Lung (tissue), 11 donors: ENCODE measurements at regions not wholly inside any gene's neighbourhood (a gene's known extent, or its start where the extent isn't known, plus 50 kb on each side); places are given as distances from the start of the nearest gene placed in this dataset.

Experiments used
- ATAC-seq: fragments of 200-7000 bp; cut with Tn5 transposase; one replicate; pipeline ENCODE4 v1.9.1; 2020; ENCODE audit warnings: moderate number of reproducible peaks; ENCODE audit not compliant: insufficient read depth, low FRiP score
- DNase-seq, 3 donors: peaks; one replicate each; pipeline ENCODE4 v3.0.0-alpha.2; 2013 to 2017
- H3K27ac ChIP-seq, 2 donors: one replicate each; pipeline ENCODE4 v1.5.1; 2013; ENCODE audit warnings: mild to moderate bottlenecking in 2 of 2, moderate library complexity in 2 of 2, control low read depth in 1 of 2, inconsistent platforms in 1 of 2, low read depth in 1 of 2, low read length in 1 of 2
- H3K27me3 ChIP-seq, 3 donors: one replicate each; pipeline ENCODE4 v1.5.1; 2013; ENCODE audit warnings: low read length in 2 of 3; ENCODE audit not compliant: control insufficient read depth in 3 of 3, insufficient read depth in 3 of 3
- H3K36me3 ChIP-seq, 4 donors: one replicate each; pipeline ENCODE4 v1.5.1; 2013; ENCODE audit warnings: low read length in 4 of 4, mild to moderate bottlenecking in 1 of 4, moderate library complexity in 1 of 4; ENCODE audit not compliant: control insufficient read depth in 4 of 4, insufficient read depth in 4 of 4
- H3K4me1 ChIP-seq, 5 donors: one replicate each; pipeline ENCODE4 v1.5.1; 2013; ENCODE audit warnings: low read length in 5 of 5, mild to moderate bottlenecking in 2 of 5, moderate library complexity in 1 of 5; ENCODE audit not compliant: control insufficient read depth in 5 of 5, insufficient read depth in 5 of 5
- H3K4me3 ChIP-seq: one replicate; pipeline ENCODE4 v1.5.1; 2013; ENCODE audit warnings: mild to moderate bottlenecking, control low read depth, moderate library complexity
- H3K9ac ChIP-seq, 2 donors: one replicate each; pipeline ENCODE4 v1.5.1; 2013; ENCODE audit warnings: low read length in 2 of 2, control low read depth in 1 of 2; ENCODE audit not compliant: insufficient read depth in 1 of 2
- H3K9me3 ChIP-seq, 4 donors: one replicate each; pipeline ENCODE4 v1.5.1; 2013; ENCODE audit warnings: low read length in 3 of 4, mild to moderate bottlenecking in 1 of 4, moderate library complexity in 1 of 4; ENCODE audit not compliant: control insufficient read depth in 4 of 4, insufficient read depth in 3 of 4
- WGBS, 2 donors: extraction: QIAGEN DNeasy Blood & Tissue Kit; methylation state at CpG; one replicate each; pipeline ENCODE4 v1.1.7; 2013; 5-methylcytosine and 5-hydroxymethylcytosine counted together
- TF ChIP-seq, protein P1 (sequence below): IDR thresholded peaks from 2 replicates; pipeline ENCODE4 v1.5.1; 2012; ENCODE audit warnings: mild to moderate bottlenecking; ENCODE audit errors: control extremely low read depth, extremely low read depth
- donor health status: control.
- donor health status: control.
- donor health status: Bipolar disorder and iron deficiency.
- donor health status: healthy.
- donor health status: DM: yes; HTN: yes; CAD: no.

- no peak overlapping the region for H3K27ac ChIP-seq
- DNase-seq = no peak
- H3K36me3 ChIP-seq = no peaks in the 10 kb centered on the region
- 69 to 74% methylated on average over 18 of the region's 18 CpGs for WGBS, 2 donors
- H3K9ac ChIP-seq = no peak overlapping the region
- no peak for ATAC-seq
- no peaks in the 10 kb centered on the region for H3K9me3 ChIP-seq
- peaks cover 0 to 10% (median 0%) of the 10 kb centered on the region in 5 donors for H3K4me1 ChIP-seq
- no peak overlapping the region for H3K4me3 ChIP-seq
- peaks cover 0 to 8% (median 0%) of the 10 kb centered on the region in 3 donors for H3K27me3 ChIP-seq
- TF ChIP-seq, protein P1, sequence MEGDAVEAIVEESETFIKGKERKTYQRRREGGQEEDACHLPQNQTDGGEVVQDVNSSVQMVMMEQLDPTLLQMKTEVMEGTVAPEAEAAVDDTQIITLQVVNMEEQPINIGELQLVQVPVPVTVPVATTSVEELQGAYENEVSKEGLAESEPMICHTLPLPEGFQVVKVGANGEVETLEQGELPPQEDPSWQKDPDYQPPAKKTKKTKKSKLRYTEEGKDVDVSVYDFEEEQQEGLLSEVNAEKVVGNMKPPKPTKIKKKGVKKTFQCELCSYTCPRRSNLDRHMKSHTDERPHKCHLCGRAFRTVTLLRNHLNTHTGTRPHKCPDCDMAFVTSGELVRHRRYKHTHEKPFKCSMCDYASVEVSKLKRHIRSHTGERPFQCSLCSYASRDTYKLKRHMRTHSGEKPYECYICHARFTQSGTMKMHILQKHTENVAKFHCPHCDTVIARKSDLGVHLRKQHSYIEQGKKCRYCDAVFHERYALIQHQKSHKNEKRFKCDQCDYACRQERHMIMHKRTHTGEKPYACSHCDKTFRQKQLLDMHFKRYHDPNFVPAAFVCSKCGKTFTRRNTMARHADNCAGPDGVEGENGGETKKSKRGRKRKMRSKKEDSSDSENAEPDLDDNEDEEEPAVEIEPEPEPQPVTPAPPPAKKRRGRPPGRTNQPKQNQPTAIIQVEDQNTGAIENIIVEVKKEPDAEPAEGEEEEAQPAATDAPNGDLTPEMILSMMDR = no peak
These were observed 165.6 kb downstream of the INHBB start for GRCh38 chr2:120511536-120511935.

- no peaks in the 10 kb centered on the region for H3K36me3 ChIP-seq
- no peaks in the 10 kb centered on the region for H3K9me3 ChIP-seq
- 82 to 86% methylated on average over 19 of the region's 19 CpGs for WGBS, 2 donors
- H3K4me3 ChIP-seq = no peak overlapping the region
- peaks cover 0 to 10% (median 0%) of the 10 kb centered on the region in 3 donors for H3K27me3 ChIP-seq
- H3K9ac ChIP-seq = no peak overlapping the region
- no peak overlapping the region for H3K27ac ChIP-seq
- DNase-seq (no peak), ATAC-seq (no peak)
- peaks cover 0 to 10% (median 0%) of the 10 kb centered on the region in 5 donors for H3K4me1 ChIP-seq
- TF ChIP-seq, protein P1 = no peak
These were observed 166.2 kb downstream of the INHBB start for GRCh38 chr2:120511947-120512710.

DNA sequence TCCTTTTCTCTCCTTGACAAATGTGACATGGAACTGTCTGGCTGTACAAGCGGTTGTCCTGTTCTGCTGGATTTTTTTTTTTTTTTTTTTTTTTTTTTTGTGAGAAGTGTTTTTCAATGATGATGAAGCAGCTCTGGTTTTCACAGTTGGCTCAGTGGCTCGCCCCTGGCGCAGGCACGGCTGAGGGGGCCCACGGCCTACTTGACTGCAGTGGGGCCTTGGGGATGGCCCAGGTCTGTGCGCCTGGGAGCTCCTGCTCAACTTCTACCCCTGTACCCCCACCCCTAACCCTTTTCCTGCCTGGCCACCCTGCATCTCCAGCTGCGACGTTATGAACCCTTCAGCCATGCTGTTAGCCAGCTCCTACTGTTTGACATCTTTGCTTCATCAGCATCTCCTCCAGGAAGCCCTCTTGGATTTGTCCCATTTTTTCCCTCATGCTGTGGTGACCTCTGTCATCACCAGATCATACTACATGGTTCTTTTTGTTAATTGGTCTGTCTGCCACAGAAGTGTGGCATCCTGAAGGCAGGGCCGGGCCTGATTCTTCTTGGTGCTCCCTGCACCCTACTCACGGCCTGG, 167.9 kb downstream of the INHBB start:
- Histone ChIP-seq H3K27ac (no peak overlapping the region), H3K9ac (no peak overlapping the region), H3K27me3 (peaks cover 0 to 12% (median 0%) of the 10 kb centered on the region in 3 donors), H3K4me3 (no peak overlapping the region), H3K4me1 (peaks cover 0 to 10% (median 0%) of the 10 kb centered on the region in 5 donors), H3K36me3 (no peaks in the 10 kb centered on the region), H3K9me3 (no peaks in the 10 kb centered on the region)
- 92 to 94% methylated on average over 10 of the region's 10 CpGs for WGBS, 2 donors
- ATAC-seq = no peak
- TF ChIP-seq, protein P1 = no peak
- DNase-seq = no peak
